ENCODE measurements at regions not wholly inside any gene's neighbourhood (a gene's known extent, or its start where the extent isn't known, plus 50 kb on each side); places are given as distances from the start of the nearest gene placed in this dataset.

DNA sequence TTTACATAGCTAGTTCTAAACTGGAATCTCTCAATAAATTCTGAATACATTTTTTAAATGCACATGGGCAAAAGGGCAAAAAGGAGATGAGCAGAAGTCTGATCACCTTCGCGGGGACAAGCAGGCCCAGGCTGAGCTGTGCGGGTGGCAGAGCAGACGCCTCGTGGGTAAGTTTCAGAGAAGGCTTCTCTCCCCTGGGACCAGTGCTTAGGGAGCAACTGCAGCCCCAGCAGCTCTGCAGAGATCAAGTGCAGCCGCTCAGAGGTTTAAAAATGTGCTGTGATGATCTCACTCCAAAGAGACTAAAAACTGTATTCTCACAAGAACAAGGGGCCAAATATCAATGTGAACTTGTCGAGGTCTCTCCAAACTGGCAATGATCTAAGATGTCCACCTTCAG, 264.3 kb upstream of the RNF32 start:
- TF ChIP-seq, protein P1, sequence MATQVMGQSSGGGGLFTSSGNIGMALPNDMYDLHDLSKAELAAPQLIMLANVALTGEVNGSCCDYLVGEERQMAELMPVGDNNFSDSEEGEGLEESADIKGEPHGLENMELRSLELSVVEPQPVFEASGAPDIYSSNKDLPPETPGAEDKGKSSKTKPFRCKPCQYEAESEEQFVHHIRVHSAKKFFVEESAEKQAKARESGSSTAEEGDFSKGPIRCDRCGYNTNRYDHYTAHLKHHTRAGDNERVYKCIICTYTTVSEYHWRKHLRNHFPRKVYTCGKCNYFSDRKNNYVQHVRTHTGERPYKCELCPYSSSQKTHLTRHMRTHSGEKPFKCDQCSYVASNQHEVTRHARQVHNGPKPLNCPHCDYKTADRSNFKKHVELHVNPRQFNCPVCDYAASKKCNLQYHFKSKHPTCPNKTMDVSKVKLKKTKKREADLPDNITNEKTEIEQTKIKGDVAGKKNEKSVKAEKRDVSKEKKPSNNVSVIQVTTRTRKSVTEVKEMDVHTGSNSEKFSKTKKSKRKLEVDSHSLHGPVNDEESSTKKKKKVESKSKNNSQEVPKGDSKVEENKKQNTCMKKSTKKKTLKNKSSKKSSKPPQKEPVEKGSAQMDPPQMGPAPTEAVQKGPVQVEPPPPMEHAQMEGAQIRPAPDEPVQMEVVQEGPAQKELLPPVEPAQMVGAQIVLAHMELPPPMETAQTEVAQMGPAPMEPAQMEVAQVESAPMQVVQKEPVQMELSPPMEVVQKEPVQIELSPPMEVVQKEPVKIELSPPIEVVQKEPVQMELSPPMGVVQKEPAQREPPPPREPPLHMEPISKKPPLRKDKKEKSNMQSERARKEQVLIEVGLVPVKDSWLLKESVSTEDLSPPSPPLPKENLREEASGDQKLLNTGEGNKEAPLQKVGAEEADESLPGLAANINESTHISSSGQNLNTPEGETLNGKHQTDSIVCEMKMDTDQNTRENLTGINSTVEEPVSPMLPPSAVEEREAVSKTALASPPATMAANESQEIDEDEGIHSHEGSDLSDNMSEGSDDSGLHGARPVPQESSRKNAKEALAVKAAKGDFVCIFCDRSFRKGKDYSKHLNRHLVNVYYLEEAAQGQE (IDR thresholded peaks at IDR 0.05), result no peak
- TF ChIP-seq SP1 (IDR thresholded peaks at IDR 0.05) (no peak), NR2F2 (IDR thresholded peaks at IDR 0.05) (no peak), YY1 (IDR thresholded peaks at IDR 0.05) (no peak), FOXA2 (IDR thresholded peaks at IDR 0.05) (no peak), HNF4G (IDR thresholded peaks at IDR 0.05) (no peak), EGR1 (IDR thresholded peaks at IDR 0.05; ENCODE audit: low read depth in 2 of 2) (no peak), RAD21 (IDR thresholded peaks at IDR 0.05) (no peak), GABPA (IDR thresholded peaks at IDR 0.05 in 1 of 2, conservative IDR thresholded peaks at IDR 0.05 in 1 of 2) (no peak), JUND (IDR thresholded peaks at IDR 0.05) (no peak), FOXA1 (IDR thresholded peaks at IDR 0.05) (no peak), TAF1 (conservative IDR thresholded peaks at IDR 0.05) (no peak), HNF4A (conservative IDR thresholded peaks at IDR 0.05) (no peak), RXRA (IDR thresholded peaks at IDR 0.05) (no peak)
- TF ChIP-seq, protein P2, sequence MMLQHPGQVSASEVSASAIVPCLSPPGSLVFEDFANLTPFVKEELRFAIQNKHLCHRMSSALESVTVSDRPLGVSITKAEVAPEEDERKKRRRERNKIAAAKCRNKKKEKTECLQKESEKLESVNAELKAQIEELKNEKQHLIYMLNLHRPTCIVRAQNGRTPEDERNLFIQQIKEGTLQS (IDR thresholded peaks at IDR 0.05), result no peak
- TF ChIP-seq, protein P3, sequence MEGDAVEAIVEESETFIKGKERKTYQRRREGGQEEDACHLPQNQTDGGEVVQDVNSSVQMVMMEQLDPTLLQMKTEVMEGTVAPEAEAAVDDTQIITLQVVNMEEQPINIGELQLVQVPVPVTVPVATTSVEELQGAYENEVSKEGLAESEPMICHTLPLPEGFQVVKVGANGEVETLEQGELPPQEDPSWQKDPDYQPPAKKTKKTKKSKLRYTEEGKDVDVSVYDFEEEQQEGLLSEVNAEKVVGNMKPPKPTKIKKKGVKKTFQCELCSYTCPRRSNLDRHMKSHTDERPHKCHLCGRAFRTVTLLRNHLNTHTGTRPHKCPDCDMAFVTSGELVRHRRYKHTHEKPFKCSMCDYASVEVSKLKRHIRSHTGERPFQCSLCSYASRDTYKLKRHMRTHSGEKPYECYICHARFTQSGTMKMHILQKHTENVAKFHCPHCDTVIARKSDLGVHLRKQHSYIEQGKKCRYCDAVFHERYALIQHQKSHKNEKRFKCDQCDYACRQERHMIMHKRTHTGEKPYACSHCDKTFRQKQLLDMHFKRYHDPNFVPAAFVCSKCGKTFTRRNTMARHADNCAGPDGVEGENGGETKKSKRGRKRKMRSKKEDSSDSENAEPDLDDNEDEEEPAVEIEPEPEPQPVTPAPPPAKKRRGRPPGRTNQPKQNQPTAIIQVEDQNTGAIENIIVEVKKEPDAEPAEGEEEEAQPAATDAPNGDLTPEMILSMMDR (IDR thresholded peaks at IDR 0.05; ENCODE audit: low read depth, low read length, missing input control), result no peak
- TF ChIP-seq, protein P4, sequence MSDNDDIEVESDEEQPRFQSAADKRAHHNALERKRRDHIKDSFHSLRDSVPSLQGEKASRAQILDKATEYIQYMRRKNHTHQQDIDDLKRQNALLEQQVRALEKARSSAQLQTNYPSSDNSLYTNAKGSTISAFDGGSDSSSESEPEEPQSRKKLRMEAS (IDR thresholded peaks at IDR 0.05), result no peak
- TF ChIP-seq, protein P5, sequence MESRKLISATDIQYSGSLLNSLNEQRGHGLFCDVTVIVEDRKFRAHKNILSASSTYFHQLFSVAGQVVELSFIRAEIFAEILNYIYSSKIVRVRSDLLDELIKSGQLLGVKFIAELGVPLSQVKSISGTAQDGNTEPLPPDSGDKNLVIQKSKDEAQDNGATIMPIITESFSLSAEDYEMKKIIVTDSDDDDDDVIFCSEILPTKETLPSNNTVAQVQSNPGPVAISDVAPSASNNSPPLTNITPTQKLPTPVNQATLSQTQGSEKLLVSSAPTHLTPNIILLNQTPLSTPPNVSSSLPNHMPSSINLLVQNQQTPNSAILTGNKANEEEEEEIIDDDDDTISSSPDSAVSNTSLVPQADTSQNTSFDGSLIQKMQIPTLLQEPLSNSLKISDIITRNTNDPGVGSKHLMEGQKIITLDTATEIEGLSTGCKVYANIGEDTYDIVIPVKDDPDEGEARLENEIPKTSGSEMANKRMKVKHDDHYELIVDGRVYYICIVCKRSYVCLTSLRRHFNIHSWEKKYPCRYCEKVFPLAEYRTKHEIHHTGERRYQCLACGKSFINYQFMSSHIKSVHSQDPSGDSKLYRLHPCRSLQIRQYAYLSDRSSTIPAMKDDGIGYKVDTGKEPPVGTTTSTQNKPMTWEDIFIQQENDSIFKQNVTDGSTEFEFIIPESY (IDR thresholded peaks at IDR 0.05), result no peak
- H3K9ac ChIP-seq (ENCODE audit: low read depth in 1 of 2, low read length in 2 of 2), result no peak overlapping the region
- no peaks in the 10 kb centered on the region for H3K27me3 ChIP-seq (ENCODE audit: control insufficient read depth in 4 of 4, insufficient read depth in 4 of 4, low read length in 3 of 4)
- no peak for DNase-seq (ENCODE audit: low spot score)
- no peaks in the 10 kb centered on the region for H3K9me3 ChIP-seq (ENCODE audit: control insufficient read depth in 4 of 4, low read length in 3 of 4)
- no peak overlapping the region for H3K27ac ChIP-seq (ENCODE audit: low read depth in 1 of 2, low read length in 2 of 2)
- peaks cover 10 to 33% (median 23%) of the 10 kb centered on the region in 4 donors for H3K4me1 ChIP-seq (ENCODE audit: control insufficient read depth in 4 of 4, insufficient read depth in 4 of 4, low read length in 3 of 4)
- H3K4me3 ChIP-seq (ENCODE audit: low read depth in 1 of 3, low read length in 3 of 3), result no peak overlapping the region
- no peaks in the 10 kb centered on the region for H3K36me3 ChIP-seq (ENCODE audit: control insufficient read depth in 4 of 4, insufficient read depth in 3 of 4, low read depth in 1 of 4, low read length in 3 of 4)
- WGBS, result 88% methylated on average over 7 of the region's 7 CpGs
